GM21526 (cell line): ENCODE measurements at regions not wholly inside any gene's neighbourhood (a gene's known extent, or its start where the extent isn't known, plus 50 kb on each side); places are given as distances from the start of the nearest gene placed in this dataset.
"Not testable (repeated sequence)": the region's sequence is repeated elsewhere in the genome, so short reads cannot be mapped to it uniquely, and the experiment has no call there.

ENCODE experiments used
- ATAC-seq: cut with Tn5 transposase; IDR thresholded peaks from one replicate; pipeline ENCODE4 v1.9.1; 2021; ENCODE audit warnings: moderate library complexity; ENCODE audit not compliant: unreplicated experiment, low FRiP score

DNA sequence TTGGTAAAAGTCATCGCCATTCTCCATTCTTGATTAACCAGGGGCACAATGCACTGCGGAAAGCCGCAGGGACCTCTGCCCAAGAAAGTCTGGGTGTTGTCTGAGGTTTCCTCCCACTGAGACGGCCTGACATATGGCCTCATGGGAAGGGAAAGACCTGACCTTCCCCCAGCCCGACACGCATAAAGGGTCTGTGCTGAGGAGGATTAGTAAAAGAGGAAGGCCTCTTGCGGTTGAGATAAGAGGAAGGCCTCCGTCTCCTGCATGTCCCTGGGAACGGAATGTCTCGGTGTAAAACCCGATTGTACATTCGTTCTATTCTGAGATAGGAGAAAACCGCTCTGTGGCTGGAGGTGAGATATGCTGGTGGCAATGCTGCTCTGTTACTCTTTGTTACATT is 704.3 kb upstream of the NECTIN3 start:
- ATAC-seq = not testable (repeated sequence)

DNA sequence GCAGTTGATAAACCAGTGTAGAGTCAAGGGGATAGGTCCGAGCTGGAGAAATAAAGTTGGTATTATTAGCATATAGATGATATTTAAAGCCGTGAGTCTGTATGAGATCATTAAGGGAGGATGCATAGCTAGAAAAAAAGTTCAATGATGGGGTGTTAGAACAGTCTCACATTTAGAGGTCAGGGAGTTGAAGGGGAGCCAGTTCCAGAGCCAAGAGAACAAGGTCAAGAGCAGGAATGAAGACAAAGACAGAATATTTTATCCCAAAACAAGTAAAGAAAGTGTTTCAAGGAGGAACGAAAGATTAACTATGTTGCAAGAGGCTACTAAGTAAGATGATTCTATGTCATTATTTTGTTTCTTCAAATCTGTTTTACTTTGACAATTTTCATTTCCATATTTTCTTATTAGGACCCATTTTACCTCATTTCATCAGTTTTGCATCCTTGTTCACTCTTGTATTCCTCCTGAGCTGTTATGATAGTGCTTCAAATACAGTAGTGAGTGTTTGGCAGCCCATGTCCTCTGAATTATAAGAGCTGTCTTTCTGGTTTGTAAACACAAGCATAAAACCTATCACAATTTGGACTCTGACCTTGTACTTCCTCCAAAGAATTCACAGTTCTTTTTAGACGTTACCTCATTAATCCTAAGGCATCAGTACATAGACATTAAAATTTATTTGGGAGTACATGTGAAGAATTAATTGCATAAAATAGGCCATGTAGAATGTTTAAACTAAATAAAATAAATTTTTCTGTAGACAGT is 695.7 kb upstream of the NECTIN3 start:
- no peak for ATAC-seq

DNA sequence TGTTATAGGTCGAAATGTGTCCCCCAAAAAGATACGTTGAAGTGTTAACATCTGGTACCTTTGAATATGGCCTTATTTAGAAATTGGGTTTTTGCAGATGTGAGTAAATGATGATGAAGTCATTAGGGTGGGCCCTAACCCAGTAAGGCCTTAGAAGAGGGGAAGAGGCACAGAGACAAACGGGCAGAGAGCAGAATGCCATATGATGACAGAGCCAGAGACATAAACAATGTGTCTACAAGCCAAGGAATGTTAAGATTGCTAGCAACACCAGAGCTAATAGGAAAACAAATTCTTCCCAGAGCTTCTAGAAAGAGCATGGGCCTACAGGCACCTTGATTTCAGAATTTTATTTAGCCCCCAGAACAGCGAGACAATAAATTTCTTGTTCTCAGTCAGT is 693.1 kb upstream of the NECTIN3 start:
- no peak for ATAC-seq

DNA sequence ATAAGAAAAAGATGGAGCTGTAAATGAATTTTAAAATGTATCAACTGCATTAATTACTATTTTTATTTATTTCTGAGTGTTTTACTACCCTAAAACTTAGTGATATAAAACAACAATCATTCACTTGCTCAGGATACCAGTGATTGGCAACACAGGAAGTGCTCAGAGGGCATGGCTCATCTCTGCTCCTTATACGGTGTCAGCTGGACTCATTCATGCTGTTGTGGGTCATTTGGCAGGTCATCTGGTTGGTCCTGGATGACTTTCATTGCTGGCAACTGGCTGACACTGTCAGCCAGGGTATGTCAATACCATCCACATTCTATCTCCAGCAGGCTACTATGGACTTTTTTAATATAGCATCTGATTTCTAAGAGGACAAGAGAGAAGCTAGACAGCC is 689.6 kb upstream of the NECTIN3 start:
- no peak for ATAC-seq

DNA sequence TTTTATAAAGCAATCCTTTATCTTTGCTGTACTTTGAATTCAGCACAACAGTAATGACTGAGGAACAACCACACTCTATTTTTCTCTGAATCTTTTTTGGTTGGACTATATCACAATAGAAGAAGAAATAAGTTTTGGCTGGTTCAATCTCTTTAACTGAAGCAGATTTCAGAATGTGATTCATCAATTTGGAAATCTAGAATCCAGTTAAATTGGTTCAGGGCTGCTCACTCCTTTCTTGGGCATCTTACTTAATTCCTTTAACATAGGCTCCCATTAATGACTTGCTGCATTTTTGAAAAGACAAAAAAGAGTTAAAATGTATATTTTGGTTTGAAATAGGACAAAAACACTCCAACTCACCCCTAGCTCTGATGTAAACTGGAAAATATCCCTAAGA is 688.3 kb upstream of the NECTIN3 start:
- ATAC-seq = no peak

DNA sequence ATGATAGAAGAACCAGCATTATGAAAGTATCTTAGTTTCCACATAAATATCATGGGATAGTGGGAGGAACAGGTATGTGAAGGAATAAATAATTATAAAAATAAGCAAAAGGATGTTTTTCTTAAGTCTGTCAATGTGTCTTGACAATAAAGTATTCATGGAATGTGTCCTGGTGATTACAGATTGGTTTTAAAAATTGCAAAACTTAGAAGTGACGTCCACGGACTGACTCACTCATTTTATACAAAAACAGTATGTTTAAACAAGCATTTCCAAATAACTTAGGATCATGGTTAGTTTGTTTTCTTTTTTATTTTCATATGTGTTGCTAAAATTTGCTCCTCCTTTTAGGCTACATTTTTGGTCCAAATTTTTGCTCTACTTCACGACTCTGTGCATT is 687.0 kb upstream of the NECTIN3 start:
- no peak for ATAC-seq

DNA sequence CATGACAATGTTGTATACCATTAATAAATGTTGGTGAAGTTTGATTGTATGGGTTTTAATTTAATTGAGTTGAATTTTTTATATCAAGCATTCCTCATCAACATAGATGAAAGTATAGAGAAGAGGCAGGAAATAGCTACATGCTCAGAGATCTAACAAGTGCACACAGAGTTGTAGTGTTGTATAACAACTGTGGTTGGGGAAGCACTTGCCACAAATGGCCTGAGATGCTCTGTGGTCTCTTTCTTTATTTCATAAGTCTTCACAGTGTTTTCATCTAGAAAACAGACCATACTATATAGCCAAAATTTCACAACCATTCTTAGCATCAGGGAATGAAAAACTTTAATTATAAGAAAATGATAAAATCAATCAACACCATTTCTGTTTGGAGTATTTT is 682.6 kb upstream of the NECTIN3 start:
- no peak for ATAC-seq

DNA sequence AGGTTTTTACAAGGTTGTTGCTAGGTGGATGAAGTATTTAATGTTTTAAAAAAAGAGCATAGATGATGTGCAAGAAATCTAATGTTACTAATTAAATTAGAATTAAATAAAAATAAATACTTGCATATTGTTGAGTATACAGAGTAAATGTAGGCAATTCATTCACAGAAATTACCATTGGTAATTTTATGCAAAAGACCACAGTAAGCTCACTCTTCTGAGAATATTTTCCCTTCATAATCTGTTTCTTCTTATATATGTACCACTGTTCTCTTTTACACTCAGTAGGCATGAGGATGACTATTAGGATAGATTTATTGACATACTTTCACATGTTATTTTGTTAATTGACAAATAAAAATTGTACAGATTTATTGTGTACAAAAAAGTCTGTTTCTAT is 681.2 kb upstream of the NECTIN3 start:
- ATAC-seq = no peak

DNA sequence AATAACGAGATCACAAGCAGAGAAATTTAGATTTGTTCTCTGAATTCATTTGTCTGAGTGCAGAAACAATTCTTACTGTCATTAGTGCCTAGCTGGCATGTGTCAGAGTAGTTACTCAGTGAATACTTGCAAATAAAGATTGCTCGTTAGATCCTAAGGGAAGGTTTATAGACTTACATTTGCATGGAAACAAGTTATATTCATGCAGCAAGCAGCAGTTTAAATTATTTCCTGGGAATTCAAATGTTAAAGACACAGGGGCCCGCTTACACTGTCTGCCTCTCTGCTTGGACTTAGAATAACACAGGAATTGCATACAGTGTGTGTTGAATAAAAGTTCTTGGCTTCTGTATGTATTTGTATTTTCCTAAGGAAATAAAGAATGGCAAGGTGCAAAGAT is 680.6 kb upstream of the NECTIN3 start:
- ATAC-seq = no peak

DNA sequence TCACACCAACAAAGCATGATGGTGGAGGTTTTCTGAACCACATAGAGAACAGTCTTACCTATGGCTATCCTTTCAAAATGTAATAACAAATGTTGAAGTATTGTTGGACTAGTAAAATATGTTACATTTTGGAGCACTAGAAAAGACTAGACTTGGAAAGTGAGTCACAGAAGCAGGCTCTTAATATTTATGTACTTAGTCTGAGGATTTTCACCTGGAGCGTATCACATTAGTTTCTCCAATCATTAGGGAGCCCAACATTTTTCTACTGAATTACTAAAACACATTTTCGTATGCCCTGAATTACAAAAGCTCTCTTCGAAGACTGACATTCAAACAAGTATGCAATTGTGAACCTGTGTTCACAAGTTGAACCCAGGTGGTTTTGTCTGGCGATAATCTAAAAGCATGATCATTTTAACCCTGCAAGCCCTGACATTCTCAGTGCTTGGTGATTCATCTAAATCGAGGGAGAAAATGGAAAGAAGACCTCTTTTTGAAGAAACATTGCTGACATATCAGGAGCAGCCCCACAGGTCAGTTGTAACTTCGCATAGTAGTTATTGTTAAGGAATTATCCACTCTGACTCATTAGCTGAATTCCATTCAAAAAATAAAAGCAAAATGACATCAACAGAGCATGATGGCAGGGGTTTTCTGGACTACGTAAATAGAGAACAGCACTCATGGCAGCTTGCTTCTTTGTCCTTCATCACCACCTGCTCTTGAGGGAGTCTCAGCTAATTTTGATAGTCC is 679.8 kb upstream of the NECTIN3 start:
- no peak for ATAC-seq

DNA sequence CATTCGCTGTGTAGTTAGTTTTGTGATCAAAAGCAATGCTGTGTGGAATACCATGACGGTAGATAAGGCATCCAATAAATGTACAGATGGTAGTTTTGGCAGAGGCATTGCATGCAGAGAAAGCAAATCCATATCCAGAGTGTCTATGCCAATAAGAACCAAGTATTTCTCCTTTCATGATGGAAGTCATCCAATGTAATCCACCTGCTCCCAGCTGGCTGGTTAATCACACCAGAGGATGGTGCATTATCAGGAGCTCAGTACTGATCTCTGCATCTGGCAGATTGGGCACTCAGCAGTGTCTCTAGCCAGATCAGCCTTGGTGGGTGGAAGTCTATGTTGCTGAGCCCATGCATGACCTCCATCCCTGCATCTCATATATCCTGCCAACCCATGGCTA is 677.7 kb upstream of the NECTIN3 start:
- no peak for ATAC-seq

DNA sequence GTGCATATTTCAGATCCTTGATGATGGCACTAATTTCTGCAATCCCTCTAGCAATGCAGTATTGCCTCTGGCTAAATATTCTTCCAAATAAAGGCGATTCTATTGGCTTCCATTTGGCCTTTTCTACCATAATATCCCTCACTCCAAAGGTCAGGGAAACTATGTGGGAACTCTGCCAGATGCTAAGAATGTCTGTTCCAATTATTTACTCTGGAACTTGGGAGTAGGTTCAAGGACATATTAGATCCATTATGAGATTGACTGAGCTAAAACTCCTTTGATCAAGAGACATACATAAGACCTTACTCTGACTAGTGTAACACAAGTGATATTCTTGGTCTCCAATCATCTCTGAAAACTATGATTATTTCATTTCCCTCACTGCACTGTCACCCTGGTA is 674.5 kb upstream of the NECTIN3 start:
- no peak for ATAC-seq

DNA sequence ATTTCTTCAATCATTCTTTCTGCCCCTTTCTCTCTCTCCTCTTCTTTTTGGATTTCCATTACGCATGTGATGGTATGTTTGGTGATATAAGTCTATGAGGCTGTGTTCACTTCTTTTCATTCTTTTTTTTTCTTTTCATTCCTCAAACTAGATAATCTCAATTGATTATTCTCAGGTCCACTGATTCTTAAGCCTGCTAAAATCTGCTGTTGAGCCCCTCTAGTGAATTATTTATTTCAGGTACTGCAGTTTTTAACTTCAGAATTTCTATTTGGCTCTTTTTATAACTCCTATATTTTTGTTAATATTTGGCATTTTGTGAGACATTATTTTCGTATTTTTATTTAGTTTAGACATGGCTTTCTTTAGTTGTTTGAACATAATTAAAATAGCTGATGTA is 671.3 kb upstream of the NECTIN3 start:
- no peak for ATAC-seq

DNA sequence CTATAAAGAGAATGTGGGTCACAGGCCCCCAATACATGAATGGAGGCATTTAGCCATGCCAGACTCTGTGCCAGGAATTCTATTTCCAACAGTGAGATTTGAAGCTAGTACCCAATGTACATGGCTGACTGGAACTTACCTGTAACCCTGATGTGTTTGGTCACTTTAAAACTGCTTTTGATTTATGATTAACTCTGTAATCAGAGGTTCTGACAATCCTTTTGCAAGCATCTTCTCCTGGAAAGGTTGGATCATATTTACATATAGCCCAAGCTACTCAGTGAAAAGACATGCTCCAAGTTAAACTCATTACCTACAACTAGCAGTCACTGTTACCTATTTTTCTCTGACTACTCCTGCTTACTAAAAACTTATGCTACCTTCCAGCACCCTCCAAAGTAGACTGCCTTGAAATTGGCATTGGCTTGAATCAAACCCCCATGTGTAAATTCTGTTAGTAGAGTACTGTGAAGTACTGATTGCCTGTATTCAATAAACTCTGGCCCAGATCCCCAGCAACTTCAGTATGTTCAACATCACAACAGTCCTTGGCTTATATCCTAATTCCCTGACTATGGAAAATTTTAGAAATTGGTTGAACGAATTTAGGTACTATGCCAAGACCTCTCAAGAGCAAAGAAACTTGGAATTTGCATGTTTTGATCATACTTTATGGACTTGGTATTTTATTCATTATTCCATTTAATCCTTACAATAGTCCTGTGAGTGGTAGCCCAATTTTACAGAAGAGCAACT is 665.6 kb upstream of the NECTIN3 start:
- no peak for ATAC-seq

DNA sequence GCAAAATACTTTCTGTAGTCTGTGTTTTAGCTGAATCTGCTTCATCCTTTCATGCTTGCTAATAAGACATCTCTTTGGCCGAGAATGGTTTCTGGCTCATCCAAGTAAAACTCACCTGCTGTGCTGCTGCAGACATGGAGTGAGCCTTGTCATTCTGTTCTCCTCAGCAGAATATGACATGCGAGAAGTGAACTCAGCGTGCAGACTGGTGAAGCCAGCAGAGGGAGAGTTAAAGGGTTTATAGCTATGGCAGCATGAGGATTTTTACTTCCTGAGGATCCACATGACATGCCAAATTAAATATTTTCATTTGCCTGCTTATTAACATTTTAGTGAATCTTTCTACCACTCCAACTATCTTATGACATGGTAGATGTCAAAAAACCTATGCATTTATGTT is 658.4 kb upstream of the NECTIN3 start:
- ATAC-seq = no peak

DNA sequence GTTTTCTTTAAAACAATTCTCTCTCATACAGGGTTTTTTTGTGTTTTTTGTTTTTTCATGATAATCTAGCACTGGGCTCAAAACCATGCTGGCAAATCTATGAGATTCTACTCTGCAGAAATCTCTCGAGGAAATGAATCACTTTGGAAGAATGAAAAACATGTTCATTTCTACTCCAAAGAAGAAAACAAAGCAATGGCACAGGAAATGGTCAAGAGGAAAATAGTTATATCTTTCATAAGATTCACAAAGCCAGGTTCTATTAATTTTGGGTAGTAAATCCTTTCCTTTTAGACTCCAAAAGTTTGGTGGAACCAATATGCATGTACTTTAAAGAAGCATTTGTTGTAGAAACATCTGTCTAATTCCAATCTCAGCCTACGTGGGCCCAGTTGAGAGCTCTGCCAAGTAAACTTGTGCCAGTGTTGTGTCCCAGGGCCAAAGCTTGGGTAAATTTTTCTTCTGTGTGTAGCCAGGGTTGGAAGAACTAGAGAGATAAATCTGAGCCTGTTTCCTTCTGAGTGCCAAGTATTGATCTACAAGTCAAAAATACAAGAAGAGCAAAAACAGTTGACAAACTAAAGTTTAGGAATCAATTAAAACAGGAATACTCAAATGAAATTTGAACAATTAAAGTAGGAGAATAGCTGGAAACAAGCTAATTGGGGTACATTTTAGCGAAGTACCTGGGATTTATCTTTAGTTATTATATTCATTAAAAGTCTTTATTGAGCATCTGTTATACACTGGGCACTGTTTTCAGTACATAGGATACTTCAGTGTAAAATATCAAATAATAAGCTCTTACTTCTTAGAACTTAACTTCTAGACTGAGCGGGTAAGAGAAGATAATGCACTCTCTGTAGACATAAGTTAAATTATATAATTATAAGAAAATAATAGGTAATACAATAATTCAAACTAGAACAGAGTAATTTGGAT is 657.5 kb upstream of the NECTIN3 start:
- ATAC-seq = no peak

DNA sequence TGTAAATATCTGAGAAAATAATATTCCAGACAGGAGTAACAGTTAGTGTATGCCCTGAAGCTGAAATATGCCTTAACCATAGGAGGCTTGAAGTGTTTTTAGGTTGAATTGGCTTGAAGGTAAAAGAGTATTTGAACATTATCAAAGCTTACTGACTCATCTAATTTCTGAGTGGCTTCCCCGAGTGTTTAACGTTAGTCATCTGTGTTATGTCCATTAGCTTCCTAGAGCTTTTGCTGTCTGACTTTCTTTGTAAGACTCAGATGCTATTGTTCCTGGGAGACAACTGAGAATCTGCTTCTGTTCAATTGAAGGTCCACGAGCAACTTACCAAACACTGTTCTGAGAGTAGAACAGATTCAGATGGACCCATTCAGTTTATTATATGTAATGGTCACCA is 656.8 kb upstream of the NECTIN3 start:
- ATAC-seq = no peak

DNA sequence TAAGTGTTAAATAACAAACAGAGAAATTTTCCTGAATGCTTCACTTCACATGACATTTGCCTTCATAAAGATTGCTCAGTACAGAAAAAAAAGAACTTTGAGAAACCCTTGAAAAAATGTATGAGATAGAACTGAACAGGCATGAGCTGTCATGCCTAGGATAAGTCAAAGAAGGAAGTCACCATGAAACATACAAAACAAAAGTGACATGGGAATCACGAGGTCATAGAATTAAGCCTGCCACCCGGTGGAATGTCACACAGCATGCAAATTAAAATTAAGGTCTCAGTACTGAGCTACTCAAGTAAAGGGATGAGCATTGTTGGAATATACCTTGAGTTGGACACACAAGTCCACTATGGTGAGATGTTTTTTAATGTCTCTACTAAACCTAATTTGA is 652.5 kb upstream of the NECTIN3 start:
- no peak for ATAC-seq

DNA sequence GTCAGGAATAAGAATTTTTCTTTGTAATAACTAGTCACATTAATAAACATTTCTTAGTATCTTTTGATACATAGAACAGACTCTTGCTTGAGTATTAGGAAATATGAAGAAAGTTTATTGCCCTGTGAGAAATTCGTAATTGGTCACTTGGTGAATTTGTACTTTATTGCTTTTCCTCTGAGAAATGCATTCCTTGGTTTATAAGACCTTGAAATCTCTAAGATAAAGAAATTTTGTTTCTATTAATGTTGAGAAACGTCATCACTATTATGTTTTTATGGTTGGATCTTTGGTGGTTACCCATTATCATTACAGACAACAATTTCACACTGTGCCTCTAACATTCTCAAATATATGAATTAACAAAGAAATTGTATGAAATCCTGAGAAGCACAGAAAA is 652.0 kb upstream of the NECTIN3 start:
- no peak for ATAC-seq

DNA sequence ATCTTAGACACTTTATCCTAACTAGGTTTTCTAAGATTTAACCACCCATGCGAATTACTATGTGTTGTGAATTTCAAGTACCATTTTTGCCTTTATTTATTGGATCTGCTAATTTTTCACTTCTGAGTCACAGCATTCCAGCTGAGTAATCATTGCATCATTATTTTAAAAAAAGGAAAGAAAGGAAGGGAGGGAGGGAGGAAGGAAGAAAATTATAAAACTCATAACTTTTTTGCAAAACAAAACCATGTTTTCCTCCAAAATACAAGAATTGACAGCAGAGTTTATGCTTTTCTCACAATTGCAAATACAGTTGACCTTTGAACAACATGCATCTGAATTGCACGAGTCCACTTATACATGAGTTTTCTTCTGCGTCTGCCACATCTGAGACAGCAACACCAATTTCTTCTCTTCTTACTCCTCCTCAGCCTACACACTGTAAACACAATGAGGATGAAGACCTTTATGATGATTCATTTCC is 651.4 kb upstream of the NECTIN3 start:
- no peak for ATAC-seq
